PC-3 (cell line): ENCODE measurements at regions not wholly inside any gene's neighbourhood (a gene's known extent, or its start where the extent isn't known, plus 50 kb on each side); places are given as distances from the start of the nearest gene placed in this dataset.

ENCODE experiments used
- ATAC-seq: fragments of 200-7000 bp; cut with Tn5 transposase; 2 replicates; pipeline ENCODE4 v1.9.1; 2020; ENCODE audit warnings: mild to moderate bottlenecking, moderate library complexity
- BruUV-seq: library from RNA; stranded (reverse); fragments of 400-500 nt; replicated peaks from 2 replicates; lab custom pipeline; 2021; lab: Mats Ljungman, UMichigan
- CTCF ChIA-PET: fragments of 300-600 bp; sonication (Branson Sonifier 250); formaldehyde crosslinking; loops from one replicate; lab custom pipeline; 2022; ENCODE audit warnings: antibody characterized with exemption; lab: Charles Lee
- POLR2A ChIA-PET: fragments of 300-600 bp; sonication (Branson Sonifier 250); formaldehyde crosslinking; loops from one replicate; lab custom pipeline; 2022; ENCODE audit warnings: antibody characterized with exemption; ENCODE audit not compliant: unreplicated experiment; lab: Charles Lee
- DNase-seq: peaks from one replicate; pipeline ENCODE4 v3.0.0-alpha.2; 2015
- H2AFZ ChIP-seq: fragments of 300-600 bp; sonication (generic); 2 replicates; pipeline ENCODE4 v1.6.0; 2016; ENCODE audit warnings: antibody characterized with exemption, low read length
- H3F3A ChIP-seq: fragments of 300-600 bp; sonication (generic); one replicate; pipeline ENCODE4 v1.6.0; 2017; ENCODE audit warnings: antibody characterized with exemption, low read length, control low read depth, mild to moderate bottlenecking; ENCODE audit not compliant: unreplicated experiment
- H3K27ac ChIP-seq: fragments of 300-600 bp; sonication (generic); 2 replicates; pipeline ENCODE4 v1.5.1; 2016; ENCODE audit warnings: mild to moderate bottlenecking, low read length
- H3K27me3 ChIP-seq: fragments of 300-600 bp; sonication (generic); 2 replicates; pipeline ENCODE4 v1.6.1; 2016; ENCODE audit warnings: low read length, mixed read lengths
- H3K36me3 ChIP-seq: fragments of 300-600 bp; sonication (generic); 2 replicates; pipeline ENCODE4 v1.6.1; 2016; ENCODE audit warnings: low read depth, mixed run types, low read length, mixed read lengths
- H3K4me1 ChIP-seq: fragments of 300-600 bp; sonication (generic); 2 replicates; pipeline ENCODE4 v1.5.1; 2016; ENCODE audit warnings: low read length; ENCODE audit not compliant: insufficient read depth
- H3K4me2 ChIP-seq: fragments of 300-600 bp; sonication (generic); 2 replicates; pipeline ENCODE4 v1.6.0; 2016; ENCODE audit warnings: low read length
- H3K4me3 ChIP-seq: fragments of 300-600 bp; sonication (generic); 2 replicates; pipeline ENCODE4 v1.5.1; 2016; ENCODE audit warnings: mild to moderate bottlenecking, low read length, mixed read lengths
- H3K79me2 ChIP-seq: fragments of 300-600 bp; sonication (generic); 2 replicates; pipeline ENCODE4 v1.6.1; 2017; ENCODE audit warnings: low read length, mixed read lengths
- H3K9ac ChIP-seq: fragments of 300-600 bp; sonication (generic); 2 replicates; pipeline ENCODE4 v1.6.0; 2016; ENCODE audit warnings: mild to moderate bottlenecking, low read length
- H3K9me2 ChIP-seq: fragments of 300-600 bp; sonication (generic); replicated peaks from 2 replicates; pipeline ENCODE4 v1.6.1; 2016; ENCODE audit warnings: mixed run types, low read length, mixed read lengths
- H3K9me3 ChIP-seq: fragments of 300-600 bp; sonication (generic); 2 replicates; pipeline ENCODE4 v1.6.1; 2016; ENCODE audit warnings: low read length, mixed read lengths
- H4K20me1 ChIP-seq: fragments of 300-600 bp; sonication (generic); 2 replicates; pipeline ENCODE4 v1.6.1; 2016; ENCODE audit warnings: low read length, mixed read lengths
- CTCF ChIP-seq: fragments of 300-600 bp; sonication (generic); conservative IDR thresholded peaks from 2 replicates; pipeline ENCODE4 v1.5.1; 2017; ENCODE audit warnings: antibody characterized with exemption, low read depth, mild to moderate bottlenecking, low read length
- EZH2 ChIP-seq: fragments of 300-600 bp; sonication (generic); IDR thresholded peaks from one replicate; pipeline ENCODE4 v1.6.1; 2017; ENCODE audit warnings: antibody characterized with exemption, mild to moderate bottlenecking, low read length; ENCODE audit not compliant: unreplicated experiment
- EZH2phosphoT487 ChIP-seq: fragments of 300-600 bp; sonication (generic); IDR thresholded peaks from 2 replicates; pipeline ENCODE4 v1.6.1; 2018; ENCODE audit warnings: mild to moderate bottlenecking, antibody characterized with exemption, low read length, borderline replicate concordance
- intact Hi-C: fragments of 100-400 bp; cut with micrococcal nuclease; formaldehyde crosslinking; loops from 2 replicates; pipeline ENCODE4 v1.9.0; 2023

- Histone ChIP-seq H3K27ac (no peak overlapping the region), H3K79me2 (no peaks in the 10 kb centered on the region), H4K20me1 (no peaks in the 10 kb centered on the region), H3K9me2 (no peaks in the 10 kb centered on the region), H3K4me2 (no peak overlapping the region), H3F3A (no peaks in the 10 kb centered on the region), H2AFZ (no peak overlapping the region), H3K9ac (no peak overlapping the region), H3K27me3 (no peaks in the 10 kb centered on the region), H3K4me1 (no peaks in the 10 kb centered on the region), H3K36me3 (no peaks in the 10 kb centered on the region), H3K4me3 (no peak overlapping the region), H3K9me3 (no peaks in the 10 kb centered on the region)
- ATAC-seq (no peak), DNase-seq (no peak)
- intact Hi-C loops = no loop called here
- CTCF ChIA-PET = no interaction called here
- no TSS peak for BruUV-seq
- TF ChIP-seq CTCF (no peak), EZH2 (no peak), EZH2phosphoT487 (no peak)
- POLR2A ChIA-PET = no interaction called here
Observed at GRCh38 chr5:26641492-26641891, 396.9 kb downstream of the CDH9 start.

GRCh38 chr5:26625099-26625498 lies 413.3 kb downstream of the CDH9 start:
- TF ChIP-seq EZH2phosphoT487 (no peak), CTCF (no peak), EZH2 (no peak)
- no peak overlapping the region for H2AFZ ChIP-seq
- DNase-seq (no peak), ATAC-seq (no peak)
- no TSS peak for BruUV-seq
- no peak overlapping the region for H3K4me3 ChIP-seq
- no peaks in the 10 kb centered on the region for H3K79me2 ChIP-seq
- CTCF ChIA-PET = no interaction called here
- no peaks in the 10 kb centered on the region for H3F3A ChIP-seq
- H3K27ac ChIP-seq = no peak overlapping the region
- no peaks in the 10 kb centered on the region for H3K4me1 ChIP-seq
- POLR2A ChIA-PET = no interaction called here
- H3K9me3 ChIP-seq = no peaks in the 10 kb centered on the region
- no peak overlapping the region for H3K9ac ChIP-seq
- H3K4me2 ChIP-seq = no peak overlapping the region
- intact Hi-C loops = no loop called here
- H4K20me1 ChIP-seq = no peaks in the 10 kb centered on the region
- H3K9me2 ChIP-seq = no peaks in the 10 kb centered on the region
- H3K27me3 ChIP-seq = no peaks in the 10 kb centered on the region
- H3K36me3 ChIP-seq = no peaks in the 10 kb centered on the region

- H3K27ac ChIP-seq = no peak overlapping the region
- POLR2A ChIA-PET = no interaction called here
- H3K4me3 ChIP-seq = no peak overlapping the region
- DNase-seq (no peak), ATAC-seq (no peak)
- H3K9me2 ChIP-seq = no peaks in the 10 kb centered on the region
- intact Hi-C loops = no loop called here
- CTCF ChIA-PET = no interaction called here
- H3K4me1 ChIP-seq = no peaks in the 10 kb centered on the region
- no peaks in the 10 kb centered on the region for H3K36me3 ChIP-seq
- no TSS peak for BruUV-seq
- no peak overlapping the region for H3K9ac ChIP-seq
- no peaks in the 10 kb centered on the region for H3K79me2 ChIP-seq
- no peak overlapping the region for H3K4me2 ChIP-seq
- no peaks in the 10 kb centered on the region for H3K27me3 ChIP-seq
- no peaks in the 10 kb centered on the region for H3F3A ChIP-seq
- no peaks in the 10 kb centered on the region for H3K9me3 ChIP-seq
- TF ChIP-seq CTCF (no peak), EZH2 (no peak), EZH2phosphoT487 (no peak)
- H2AFZ ChIP-seq = no peak overlapping the region
- no peaks in the 10 kb centered on the region for H4K20me1 ChIP-seq
Observed at GRCh38 chr5:26622947-26623346, 415.4 kb downstream of the CDH9 start.
